Gastroesophageal sphincter (tissue), 4 donors: ENCODE measurements at regions not wholly inside any gene's neighbourhood (a gene's known extent, or its start where the extent isn't known, plus 50 kb on each side); places are given as distances from the start of the nearest gene placed in this dataset.

Source experiments
- ATAC-seq: fragments of 150-250 bp; one replicate; pipeline ENCODE4 v1.9.1; 2016; ENCODE audit warnings: mild to moderate bottlenecking, moderate library complexity
- H3K27ac ChIP-seq, 4 donors: fragments of 200-600 bp; sonication (generic) in 3 of 4; 1 replicate in 3 of 4; 2 replicates in 1 of 4; pipeline ENCODE4 v1.5.1; 2016 to 2019
- H3K27me3 ChIP-seq: fragments of 200-600 bp; sonication (generic); one replicate; pipeline ENCODE4 v1.5.1; 2019
- H3K36me3 ChIP-seq, 2 donors: fragments of 200-600 bp; sonication (generic); one replicate each; pipeline ENCODE4 v1.5.1; 2019; ENCODE audit warnings: control low read depth in 1 of 2
- H3K4me1 ChIP-seq, 3 donors: fragments of 200-600 bp; sonication (generic); 1 replicate in 2 of 3; 2 replicates in 1 of 3; pipeline ENCODE4 v1.5.1; 2016 to 2019; ENCODE audit warnings: control low read depth in 2 of 3
- H3K4me3 ChIP-seq, 2 donors: fragments of 200-600 bp; sonication (generic); one replicate each; pipeline ENCODE4 v1.5.1; 2019; ENCODE audit warnings: mild to moderate bottlenecking in 1 of 2, moderate library complexity in 1 of 2
- H3K9me3 ChIP-seq, 3 donors: fragments of 200-600 bp; sonication (generic); one replicate each; pipeline ENCODE4 v1.5.1; 2017 to 2019; ENCODE audit warnings: control low read depth in 2 of 3
- EP300 ChIP-seq: sonication (generic); formaldehyde crosslinking; IDR thresholded peaks from one replicate; pipeline ENCODE4 v1.6.1; 2017; ENCODE audit warnings: antibody characterized with exemption, mild to moderate bottlenecking
- POLR2A ChIP-seq, 2 donors: fragments of 450-650 bp; IDR thresholded peaks; one replicate each; pipeline ENCODE4 v1.6.1; 2017; ENCODE audit warnings: antibody characterized with exemption in 2 of 2, mild to moderate bottlenecking in 2 of 2, moderate library complexity in 1 of 2
- POLR2AphosphoS5 ChIP-seq: sonication (generic); formaldehyde crosslinking; IDR thresholded peaks from one replicate; pipeline ENCODE4 v1.6.1; 2017; ENCODE audit warnings: antibody characterized with exemption
- WGBS, 2 donors: methylation state at CpG; one replicate each; pipeline ENCODE4 v1.1.5; 2018; ENCODE audit warnings: low coverage in 1 of 2; 5-methylcytosine and 5-hydroxymethylcytosine counted together
- TF ChIP-seq, protein P1 (sequence below), 4 experiments: fragments of 200-600 bp in 2 of 4; fragments of 450-650 bp in 2 of 4; sonication (generic) in 1 of 4; IDR thresholded peaks; one replicate each; pipeline ENCODE4 v1.5.1; 2017 to 2019; ENCODE audit warnings: antibody characterized with exemption in 4 of 4, mild to moderate bottlenecking in 2 of 4, moderate library complexity in 2 of 4

DNA sequence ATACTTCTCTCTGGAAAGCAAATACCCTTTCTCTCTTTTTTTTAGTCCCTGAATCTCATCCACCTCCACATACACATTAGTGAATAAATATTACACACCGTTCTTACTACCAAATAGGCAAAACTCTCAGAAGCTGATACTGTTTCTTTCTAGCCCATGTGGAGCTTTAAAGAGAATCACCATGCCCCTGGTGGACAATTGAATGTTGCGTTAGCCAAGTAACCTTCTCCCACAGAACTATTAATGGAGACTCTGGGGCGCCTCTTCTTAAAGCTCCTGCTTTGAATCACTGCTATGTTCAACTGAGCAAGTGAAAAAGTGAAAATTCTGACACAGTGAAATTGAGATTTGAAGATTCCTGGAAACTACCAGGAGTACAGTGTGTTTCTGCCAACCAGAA is 522.8 kb upstream of the CDH7 start:
- no peak for TF ChIP-seq POLR2A (IDR thresholded peaks at IDR 0.05)
- TF ChIP-seq EP300, result no peak
- no peak for TF ChIP-seq POLR2AphosphoS5
- TF ChIP-seq, protein P1, sequence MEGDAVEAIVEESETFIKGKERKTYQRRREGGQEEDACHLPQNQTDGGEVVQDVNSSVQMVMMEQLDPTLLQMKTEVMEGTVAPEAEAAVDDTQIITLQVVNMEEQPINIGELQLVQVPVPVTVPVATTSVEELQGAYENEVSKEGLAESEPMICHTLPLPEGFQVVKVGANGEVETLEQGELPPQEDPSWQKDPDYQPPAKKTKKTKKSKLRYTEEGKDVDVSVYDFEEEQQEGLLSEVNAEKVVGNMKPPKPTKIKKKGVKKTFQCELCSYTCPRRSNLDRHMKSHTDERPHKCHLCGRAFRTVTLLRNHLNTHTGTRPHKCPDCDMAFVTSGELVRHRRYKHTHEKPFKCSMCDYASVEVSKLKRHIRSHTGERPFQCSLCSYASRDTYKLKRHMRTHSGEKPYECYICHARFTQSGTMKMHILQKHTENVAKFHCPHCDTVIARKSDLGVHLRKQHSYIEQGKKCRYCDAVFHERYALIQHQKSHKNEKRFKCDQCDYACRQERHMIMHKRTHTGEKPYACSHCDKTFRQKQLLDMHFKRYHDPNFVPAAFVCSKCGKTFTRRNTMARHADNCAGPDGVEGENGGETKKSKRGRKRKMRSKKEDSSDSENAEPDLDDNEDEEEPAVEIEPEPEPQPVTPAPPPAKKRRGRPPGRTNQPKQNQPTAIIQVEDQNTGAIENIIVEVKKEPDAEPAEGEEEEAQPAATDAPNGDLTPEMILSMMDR (IDR thresholded peaks at IDR 0.05), result no peak
- Histone ChIP-seq H3K36me3 (no peaks in the 10 kb centered on the region), H3K27ac (no peak overlapping the region), H3K9me3 (no peaks in the 10 kb centered on the region), H3K4me1 (no peaks in the 10 kb centered on the region), H3K4me3 (no peak overlapping the region), H3K27me3 (no peaks in the 10 kb centered on the region)
- 69 to 92% methylated on average over 2 to 3 of the region's 3 CpGs for WGBS, 2 donors
- no peak for ATAC-seq

DNA sequence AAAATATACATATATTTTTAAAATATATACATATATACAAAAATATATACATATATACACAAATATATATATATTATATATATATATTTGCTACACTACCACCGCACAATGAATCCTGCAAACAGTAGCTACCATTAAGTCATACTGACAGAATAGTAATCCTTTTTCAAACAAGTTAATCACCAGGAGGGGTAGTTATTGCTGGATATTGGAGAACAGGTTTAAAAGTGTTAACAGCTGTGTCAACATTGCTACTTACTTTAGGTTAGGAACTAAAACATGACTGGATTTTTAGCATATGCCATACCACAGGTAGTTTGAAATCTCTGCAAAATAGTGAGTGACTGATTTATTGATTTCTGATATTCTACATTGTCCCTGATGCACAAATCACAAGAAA is 529.1 kb upstream of the CDH7 start:
- WGBS, 2 donors, result 86 to 89% methylated on average over 1 of the region's 1 CpG
- Histone ChIP-seq H3K4me1 (no peaks in the 10 kb centered on the region), H3K4me3 (no peak overlapping the region), H3K27ac (no peak overlapping the region), H3K9me3 (no peaks in the 10 kb centered on the region), H3K27me3 (peaks cover 3% of the 10 kb centered on the region), H3K36me3 (no peaks in the 10 kb centered on the region)
- TF ChIP-seq EP300, result no peak
- TF ChIP-seq, protein P1 (IDR thresholded peaks at IDR 0.05), result no peak
- TF ChIP-seq POLR2AphosphoS5, result no peak
- no peak for ATAC-seq

DNA sequence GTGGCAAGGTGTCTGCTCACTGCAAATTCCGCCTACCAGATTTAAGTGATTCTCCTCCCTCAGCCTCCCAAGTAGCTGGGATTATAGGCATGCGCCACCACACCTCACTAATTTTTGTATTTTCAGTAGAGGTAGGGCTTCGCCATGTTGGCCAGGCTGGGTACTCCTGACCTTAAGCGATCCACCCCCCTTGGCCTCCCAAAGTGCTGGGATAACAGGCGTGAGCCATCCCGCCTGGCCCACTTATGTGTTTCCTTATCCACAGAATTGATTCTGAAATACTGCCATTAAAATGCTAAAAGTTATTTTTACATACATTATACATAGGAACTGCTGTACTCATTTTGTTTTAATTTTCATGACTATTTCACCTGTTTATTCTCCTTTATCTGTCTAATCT is 529.7 kb upstream of the CDH7 start:
- Histone ChIP-seq H3K9me3 (no peaks in the 10 kb centered on the region), H3K27me3 (peaks cover 3% of the 10 kb centered on the region), H3K4me1 (no peaks in the 10 kb centered on the region), H3K36me3 (no peaks in the 10 kb centered on the region), H3K27ac (no peak overlapping the region), H3K4me3 (no peak overlapping the region)
- WGBS, 2 donors, result 94 to 100% methylated on average over 3 to 6 of the region's 6 CpGs
- no peak for ATAC-seq
- no peak for TF ChIP-seq POLR2AphosphoS5
- no peak for TF ChIP-seq POLR2A (IDR thresholded peaks at IDR 0.05)
- TF ChIP-seq, protein P1 (IDR thresholded peaks at IDR 0.05), result no peak
- no peak for TF ChIP-seq EP300

DNA sequence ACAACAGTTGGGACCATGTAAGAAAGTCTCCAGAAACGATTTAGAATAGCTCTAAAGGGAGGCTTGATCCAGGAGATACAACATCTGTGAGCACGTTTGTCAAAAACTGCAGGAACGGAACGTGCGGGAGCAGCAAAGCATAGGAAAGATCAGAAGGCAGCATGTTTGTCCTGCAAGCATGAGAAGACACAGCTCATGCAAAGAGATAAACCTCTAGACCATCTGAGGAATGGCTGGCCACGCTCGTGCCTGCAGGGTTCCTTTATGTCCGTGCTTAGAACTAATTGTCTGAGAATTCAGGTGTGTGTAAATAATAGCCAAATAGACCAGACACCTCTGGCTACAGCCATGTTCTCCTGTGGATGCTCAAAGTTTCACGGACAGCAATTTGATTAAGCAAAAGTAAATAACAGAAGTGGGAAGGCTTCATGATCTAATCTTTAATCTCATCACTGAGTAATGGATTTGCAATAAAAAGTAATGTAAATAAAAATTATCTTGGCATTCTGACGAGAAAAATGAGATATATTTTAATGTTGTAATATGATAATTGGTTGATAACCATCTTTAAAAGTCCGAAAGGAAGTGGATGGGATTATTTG is 534.8 kb upstream of the CDH7 start:
- TF ChIP-seq EP300 (no peak), POLR2A (IDR thresholded peaks at IDR 0.05) (no peak)
- Histone ChIP-seq H3K27ac (no peak overlapping the region), H3K9me3 (no peaks in the 10 kb centered on the region), H3K27me3 (peaks cover under 1% of the 10 kb centered on the region), H3K4me1 (no peaks in the 10 kb centered on the region), H3K36me3 (no peaks in the 10 kb centered on the region), H3K4me3 (no peak overlapping the region)
- no peak for ATAC-seq
- 36 to 62% methylated on average over 7 to 11 of the region's 11 CpGs for WGBS, 2 donors

DNA sequence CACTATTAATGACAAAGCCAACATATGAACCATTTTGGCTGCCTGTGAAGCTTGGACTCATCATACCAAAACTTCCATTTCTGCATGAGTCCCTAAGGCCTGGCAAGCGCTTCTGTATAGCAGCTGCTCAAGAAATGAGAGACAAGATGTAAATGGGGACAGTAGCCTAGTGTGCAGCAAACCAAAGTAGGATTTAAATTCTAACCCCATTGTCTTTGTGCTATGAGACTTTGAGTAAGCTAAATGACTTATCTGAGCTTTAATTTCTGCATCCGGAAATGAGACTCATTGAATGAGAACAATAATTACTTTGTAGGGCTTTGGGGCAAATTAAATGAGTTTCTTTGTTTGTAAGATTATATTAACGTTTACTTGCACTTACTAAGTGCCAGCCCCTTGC is 536.4 kb upstream of the CDH7 start:
- no peak overlapping the region for H3K27ac ChIP-seq
- no peaks in the 10 kb centered on the region for H3K36me3 ChIP-seq
- WGBS, 2 donors, result 74 to 89% methylated on average over 3 of the region's 3 CpGs
- no peak for ATAC-seq
- no peaks in the 10 kb centered on the region for H3K4me1 ChIP-seq
- H3K9me3 ChIP-seq, result no peaks in the 10 kb centered on the region
- no peak overlapping the region for H3K4me3 ChIP-seq
- TF ChIP-seq POLR2A (IDR thresholded peaks at IDR 0.05), result no peak
- no peak for TF ChIP-seq POLR2AphosphoS5
- TF ChIP-seq, protein P1 (IDR thresholded peaks at IDR 0.05), result no peak
- no peak for TF ChIP-seq EP300
- no peaks in the 10 kb centered on the region for H3K27me3 ChIP-seq
